KOPT-K1 (cell line): ENCODE measurements at regions not wholly inside any gene's neighbourhood (a gene's known extent, or its start where the extent isn't known, plus 50 kb on each side); places are given as distances from the start of the nearest gene placed in this dataset.
"Not testable (repeated sequence)": the region's sequence is repeated elsewhere in the genome, so short reads cannot be mapped to it uniquely, and the experiment has no call there.

Experiments
- H3K27ac ChIP-seq: fragments of 200-600 bp; sonication (generic); 2 replicates; pipeline ENCODE4 v1.5.1; 2016; ENCODE audit warnings: antibody characterized with exemption, mild to moderate bottlenecking, low read depth, low read length; ENCODE audit not compliant: poor library complexity, severe bottlenecking
- H3K36me3 ChIP-seq: fragments of 200-600 bp; sonication (generic); 2 replicates; pipeline ENCODE4 v1.5.1; 2017; ENCODE audit warnings: antibody characterized with exemption, mild to moderate bottlenecking, low read length, moderate library complexity; ENCODE audit not compliant: insufficient read depth
- H3K9me3 ChIP-seq: fragments of 200-600 bp; sonication (generic); 2 replicates; pipeline ENCODE4 v1.5.1; 2017; ENCODE audit warnings: antibody characterized with exemption, low read length, mild to moderate bottlenecking; ENCODE audit not compliant: insufficient read depth, poor library complexity, severe bottlenecking

- no peaks in the 10 kb centered on the region for H3K36me3 ChIP-seq
- H3K9me3 ChIP-seq: no peaks in the 10 kb centered on the region
- H3K27ac ChIP-seq: no peak overlapping the region
These were observed 185.2 kb upstream of the SLC38A2 start for GRCh38 chr12:46557539-46558373.

GRCh38 chr12:46556819-46557524 is 184.4 kb upstream of the SLC38A2 start:
- Histone ChIP-seq H3K9me3 (no peaks in the 10 kb centered on the region), H3K36me3 (no peaks in the 10 kb centered on the region), H3K27ac (no peak overlapping the region)

- H3K36me3 ChIP-seq: no peaks in the 10 kb centered on the region
- no peak overlapping the region for H3K27ac ChIP-seq
- H3K9me3 ChIP-seq: no peaks in the 10 kb centered on the region
These were observed 183.6 kb upstream of the SLC38A2 start for GRCh38 chr12:46556105-46556559.

DNA sequence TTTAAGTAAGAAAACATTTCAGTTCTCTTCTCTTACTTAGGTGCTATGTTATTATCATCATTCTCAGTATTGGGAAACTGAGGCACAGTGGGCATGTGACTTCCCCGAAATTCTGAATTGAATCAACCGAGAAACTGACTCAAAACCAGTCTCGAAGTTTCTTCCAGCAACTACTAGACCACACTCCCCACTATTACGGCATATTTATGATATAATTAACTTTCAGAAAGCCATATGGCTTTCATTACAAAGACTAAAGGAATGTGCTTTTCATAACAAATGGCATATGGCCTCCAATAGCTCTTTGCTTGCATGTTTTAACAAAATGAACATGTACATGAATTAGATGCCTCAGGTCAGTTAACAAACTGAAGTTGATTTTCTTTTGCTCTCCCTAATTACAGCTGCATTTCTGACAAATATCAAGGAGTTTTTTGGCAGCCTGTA is 182.9 kb upstream of the SLC38A2 start:
- Histone ChIP-seq H3K36me3 (no peaks in the 10 kb centered on the region), H3K27ac (no peak overlapping the region), H3K9me3 (no peaks in the 10 kb centered on the region)

GRCh38 chr12:46554460-46554859 is 181.9 kb upstream of the SLC38A2 start:
- Histone ChIP-seq H3K36me3 (no peaks in the 10 kb centered on the region), H3K9me3 (no peaks in the 10 kb centered on the region), H3K27ac (no peak overlapping the region)

- H3K9me3 ChIP-seq: no peaks in the 10 kb centered on the region
- H3K36me3 ChIP-seq: no peaks in the 10 kb centered on the region
- H3K27ac ChIP-seq: no peak overlapping the region
These were observed 181.3 kb upstream of the SLC38A2 start for GRCh38 chr12:46553911-46554310.

GRCh38 chr12:46553266-46553665 is 180.7 kb upstream of the SLC38A2 start:
- H3K27ac ChIP-seq: no peak overlapping the region
- H3K36me3 ChIP-seq: no peaks in the 10 kb centered on the region
- no peaks in the 10 kb centered on the region for H3K9me3 ChIP-seq

GRCh38 chr12:46550266-46550879 is 177.8 kb upstream of the SLC38A2 start:
- Histone ChIP-seq H3K36me3 (no peaks in the 10 kb centered on the region), H3K9me3 (peaks cover 6% of the 10 kb centered on the region), H3K27ac (no peak overlapping the region)

DNA sequence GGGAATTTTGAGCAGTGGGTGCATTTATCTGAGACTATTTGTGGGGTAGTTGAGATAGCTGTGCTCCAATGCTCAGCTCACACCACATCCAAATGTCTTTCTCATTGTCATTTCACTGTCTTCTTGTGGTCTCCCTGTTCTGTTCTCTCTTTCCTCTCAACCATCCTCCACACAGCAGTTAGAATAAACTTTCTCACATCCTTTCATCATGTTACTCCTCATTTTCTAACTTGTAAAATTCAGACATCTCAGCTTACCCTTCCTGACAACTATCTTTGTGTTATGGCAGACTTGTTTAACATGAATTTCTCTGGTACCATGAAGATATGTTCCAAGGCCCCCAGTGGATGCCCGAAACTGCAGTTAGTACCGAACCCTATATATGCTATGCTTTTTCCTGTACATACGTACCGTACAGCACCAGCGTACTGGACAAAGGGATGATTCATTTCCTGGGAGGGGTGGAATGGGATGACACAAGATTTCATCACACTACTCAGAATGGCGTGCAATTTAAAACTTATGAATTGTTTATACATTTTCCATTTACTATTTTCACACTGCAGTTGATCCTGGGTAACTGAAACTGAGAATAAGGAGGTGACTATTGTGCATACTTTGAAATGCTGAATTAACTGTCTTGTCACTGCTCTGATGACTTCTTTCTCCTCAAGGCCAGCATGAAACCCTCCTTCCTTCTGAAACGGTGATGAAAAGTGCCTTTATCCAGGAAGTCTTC is 177.1 kb upstream of the SLC38A2 start:
- Histone ChIP-seq H3K9me3 (peaks cover 13% of the 10 kb centered on the region), H3K27ac (no peak overlapping the region), H3K36me3 (no peaks in the 10 kb centered on the region)

DNA sequence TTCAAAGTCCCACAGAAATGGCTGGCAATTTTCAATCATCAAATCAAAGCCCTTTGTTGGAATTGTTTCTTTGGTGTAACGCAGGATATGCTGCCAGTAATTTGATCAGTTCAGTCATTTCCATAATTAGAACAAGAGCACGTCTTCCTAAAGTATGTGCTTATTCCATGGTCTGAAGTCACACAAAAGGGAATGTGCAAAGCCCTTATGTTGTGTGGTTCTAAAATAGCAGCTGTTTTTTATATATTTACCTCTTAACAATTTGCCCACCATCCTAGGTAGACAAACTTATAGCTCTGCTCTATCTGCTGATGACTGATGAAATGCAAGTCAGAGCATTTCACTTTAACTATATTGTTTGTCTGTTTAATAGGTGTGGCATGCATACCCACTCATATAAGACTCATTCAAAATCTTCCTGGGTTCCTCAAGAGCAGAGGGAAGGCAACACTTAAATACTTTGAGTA is 176.1 kb upstream of the SLC38A2 start:
- peaks cover 16% of the 10 kb centered on the region for H3K9me3 ChIP-seq
- H3K27ac ChIP-seq: no peak overlapping the region
- H3K36me3 ChIP-seq: no peaks in the 10 kb centered on the region

DNA sequence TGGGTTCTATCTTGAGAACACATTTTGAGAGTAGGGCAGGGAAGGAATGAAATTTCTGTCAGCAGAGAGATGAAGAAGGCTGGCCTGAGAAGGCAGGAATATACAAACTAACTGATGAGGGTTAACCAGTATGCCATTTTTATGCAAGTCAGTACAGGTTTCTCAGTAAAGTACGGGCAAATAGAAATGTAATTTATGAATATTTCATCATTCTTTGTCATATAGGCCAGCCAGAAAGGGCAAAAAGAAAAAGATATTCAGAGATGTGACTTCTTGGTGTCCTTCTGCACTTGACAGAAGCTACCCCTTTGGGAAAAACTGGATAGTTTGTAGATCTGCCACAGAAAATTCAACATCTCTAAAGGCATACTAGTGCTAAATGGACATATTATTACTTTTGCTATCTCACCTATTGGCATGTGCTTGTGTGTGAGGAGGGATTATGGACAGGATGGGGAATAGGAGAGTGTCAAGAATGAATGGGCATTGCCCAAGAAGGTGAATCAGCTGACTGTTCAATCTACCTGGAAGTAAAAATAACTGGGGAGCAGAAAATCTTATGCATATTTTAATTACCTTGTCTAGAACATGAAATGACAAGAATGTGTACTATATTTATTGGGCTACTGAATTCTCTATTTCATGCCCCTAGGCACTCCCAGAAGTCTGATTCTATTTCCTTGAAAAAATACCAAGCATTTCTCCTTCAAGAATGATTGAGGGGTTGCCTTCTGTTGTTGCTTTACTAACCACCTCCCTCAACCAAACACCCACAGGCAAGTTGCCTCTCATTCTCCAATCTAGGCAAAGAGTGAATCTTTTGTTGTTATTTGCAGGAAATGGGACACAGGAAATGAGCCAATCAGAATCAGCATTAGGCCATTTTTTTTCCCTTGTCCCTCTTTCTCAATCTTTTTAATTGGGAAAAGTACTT is 175.1 kb upstream of the SLC38A2 start:
- H3K27ac ChIP-seq: no peak overlapping the region
- H3K36me3 ChIP-seq: no peaks in the 10 kb centered on the region
- H3K9me3 ChIP-seq: peaks cover 16% of the 10 kb centered on the region

GRCh38 chr12:46546634-46547273 is 174.2 kb upstream of the SLC38A2 start:
- no peak overlapping the region for H3K27ac ChIP-seq
- H3K36me3 ChIP-seq: no peaks in the 10 kb centered on the region
- H3K9me3 ChIP-seq: peaks cover 16% of the 10 kb centered on the region

DNA sequence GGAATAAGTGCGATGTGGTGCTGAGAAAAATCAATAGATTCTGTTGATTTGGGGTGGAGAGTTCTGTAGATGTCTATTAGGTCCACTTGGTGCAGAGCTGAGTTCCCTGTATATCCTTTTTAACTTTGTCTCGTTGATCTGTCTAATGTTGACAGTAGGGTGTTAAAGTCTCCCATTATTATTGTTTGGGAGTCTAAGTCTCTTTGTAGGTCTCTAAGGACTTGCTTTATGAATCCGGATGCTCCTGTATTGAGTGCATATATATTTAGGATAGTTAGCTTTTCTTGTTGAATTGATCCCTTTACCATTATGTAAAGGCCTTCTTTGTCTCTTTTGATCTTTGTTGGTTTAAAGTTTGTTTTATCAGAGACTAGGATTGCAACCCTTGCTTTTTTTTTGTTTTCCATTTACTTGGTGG is 170.8 kb upstream of the SLC38A2 start:
- H3K9me3 ChIP-seq: peaks cover 16% of the 10 kb centered on the region
- not testable (repeated sequence) for H3K27ac ChIP-seq, H3K36me3 ChIP-seq
